HG03521 (cell line): ENCODE measurements at regions not wholly inside any gene's neighbourhood (a gene's known extent, or its start where the extent isn't known, plus 50 kb on each side); places are given as distances from the start of the nearest gene placed in this dataset.
"Not testable (repeated sequence)": the region's sequence is repeated elsewhere in the genome, so short reads cannot be mapped to it uniquely, and the experiment has no call there.

ENCODE experiments used
- ATAC-seq: cut with Tn5 transposase; IDR thresholded peaks from one replicate; pipeline ENCODE4 v1.9.1; 2021; ENCODE audit warnings: mild to moderate bottlenecking, moderate library complexity; ENCODE audit not compliant: unreplicated experiment

- no peak for ATAC-seq
Observed at GRCh38 chr16:86737083-86737482, 158.7 kb downstream of the FOXL1 start.

- not testable (repeated sequence) for ATAC-seq
Observed at GRCh38 chr16:86738322-86738721, 160.0 kb downstream of the FOXL1 start.

DNA sequence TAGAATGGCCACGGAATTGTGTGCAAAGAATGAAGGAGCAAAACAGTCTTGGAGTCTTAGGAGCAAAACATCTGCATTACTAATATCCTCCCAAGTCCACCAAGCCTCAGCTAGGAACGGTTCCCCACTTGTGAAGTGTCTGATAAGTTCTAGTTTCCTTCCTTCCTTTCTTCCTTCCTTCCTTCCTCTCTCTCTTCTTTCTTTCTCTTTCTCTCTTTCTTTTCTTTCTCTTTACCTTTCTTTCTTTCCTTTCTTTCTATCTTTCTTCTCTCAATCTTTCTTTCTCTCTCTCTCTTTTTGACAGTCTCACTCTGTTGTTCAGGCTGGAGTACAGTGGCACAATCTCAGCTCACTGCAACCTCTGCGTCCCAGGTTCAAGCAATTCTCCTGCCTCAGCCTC, 160.8 kb downstream of the FOXL1 start:
- no peak for ATAC-seq

- ATAC-seq, result no peak
Observed at GRCh38 chr16:86739808-86740207, 161.5 kb downstream of the FOXL1 start.

DNA sequence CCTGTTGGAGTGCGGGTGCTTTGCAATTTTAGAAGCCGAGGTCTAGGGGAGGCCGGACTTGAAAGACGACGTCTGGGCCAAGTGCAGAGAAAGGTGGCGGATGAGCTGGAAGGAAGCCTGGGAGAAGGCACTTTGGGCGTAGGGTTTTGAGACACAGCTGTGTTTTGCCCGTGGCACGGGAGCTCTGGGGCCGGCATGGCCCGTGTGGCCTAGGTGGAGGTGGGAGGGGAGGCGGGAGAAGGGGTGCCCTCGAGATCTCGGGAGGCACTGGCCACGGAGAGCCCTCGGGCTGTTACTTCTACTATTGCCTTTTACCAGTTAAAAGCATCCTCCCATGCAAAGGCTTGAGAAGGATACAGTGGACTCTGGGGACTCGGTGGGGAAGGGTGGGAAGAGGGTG, 161.9 kb downstream of the FOXL1 start:
- no peak for ATAC-seq

- ATAC-seq, result no peak
Observed at GRCh38 chr16:86740906-86741799, 162.8 kb downstream of the FOXL1 start.

DNA sequence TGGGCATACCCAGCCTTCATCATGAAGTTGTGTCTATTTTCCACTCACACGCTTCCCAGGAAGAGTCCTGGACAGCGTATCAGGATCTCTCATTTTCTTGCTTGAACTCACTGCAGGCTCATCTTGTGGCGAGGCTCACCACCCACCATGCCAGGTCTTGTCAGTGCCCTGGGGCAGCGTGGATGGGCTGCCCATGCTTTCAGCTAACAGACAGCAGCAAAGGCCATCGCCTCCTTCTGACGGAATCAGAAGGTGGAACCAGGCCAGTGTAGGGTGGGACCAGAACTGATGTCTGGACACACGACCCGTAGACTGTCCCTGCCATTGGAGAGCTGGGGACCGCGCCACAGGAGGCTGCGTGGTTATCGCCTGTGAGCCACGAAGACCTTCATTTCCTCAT, 169.4 kb downstream of the FOXL1 start:
- ATAC-seq, result no peak

GRCh38 chr16:86748652-86749051, 170.3 kb downstream of the FOXL1 start:
- no peak for ATAC-seq

DNA sequence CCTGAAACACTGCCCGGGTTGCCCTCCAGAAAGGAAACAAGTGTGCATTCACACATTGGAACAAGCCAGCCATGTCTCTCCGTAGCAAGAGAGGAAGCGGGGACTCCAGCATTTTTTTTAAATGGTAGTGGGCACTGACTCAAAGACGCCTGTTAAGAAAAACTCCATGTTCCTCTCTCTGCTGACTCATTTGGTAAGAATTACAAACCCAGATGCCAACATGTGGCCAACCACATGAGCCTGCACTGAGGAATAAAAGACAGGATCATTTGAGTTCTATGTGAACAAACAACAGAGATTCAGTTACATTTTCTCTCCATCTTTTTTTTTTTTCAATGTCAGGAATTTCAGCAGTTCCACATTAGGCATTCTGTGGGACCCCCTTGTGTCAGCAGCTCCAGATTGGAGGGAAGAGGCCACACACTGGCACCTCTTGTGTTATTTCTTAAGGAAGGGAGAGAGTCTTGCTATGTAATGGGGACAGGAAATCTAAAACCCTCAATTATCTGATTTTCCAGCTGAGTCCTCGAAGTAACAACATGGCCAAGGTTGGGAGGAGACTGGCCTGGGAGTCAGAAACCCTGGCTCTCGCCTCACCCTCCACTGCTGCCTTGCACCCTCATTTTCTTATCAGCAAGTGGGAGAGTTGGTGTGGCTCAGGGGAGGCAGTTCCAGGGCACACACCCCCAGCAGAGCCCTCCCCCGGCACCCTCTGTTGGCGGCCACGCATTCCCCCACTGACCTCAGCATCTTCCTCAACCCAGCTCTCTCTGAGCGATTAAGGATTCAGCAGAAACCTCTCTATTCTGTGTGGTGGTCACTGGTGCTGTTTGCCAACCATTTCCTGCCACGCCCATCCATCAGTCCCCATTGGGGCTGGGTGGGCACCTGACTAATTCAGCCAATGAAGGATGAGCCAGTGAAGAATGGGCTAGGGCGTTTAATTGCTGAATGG, 173.0 kb downstream of the FOXL1 start:
- ATAC-seq, result no peak

DNA sequence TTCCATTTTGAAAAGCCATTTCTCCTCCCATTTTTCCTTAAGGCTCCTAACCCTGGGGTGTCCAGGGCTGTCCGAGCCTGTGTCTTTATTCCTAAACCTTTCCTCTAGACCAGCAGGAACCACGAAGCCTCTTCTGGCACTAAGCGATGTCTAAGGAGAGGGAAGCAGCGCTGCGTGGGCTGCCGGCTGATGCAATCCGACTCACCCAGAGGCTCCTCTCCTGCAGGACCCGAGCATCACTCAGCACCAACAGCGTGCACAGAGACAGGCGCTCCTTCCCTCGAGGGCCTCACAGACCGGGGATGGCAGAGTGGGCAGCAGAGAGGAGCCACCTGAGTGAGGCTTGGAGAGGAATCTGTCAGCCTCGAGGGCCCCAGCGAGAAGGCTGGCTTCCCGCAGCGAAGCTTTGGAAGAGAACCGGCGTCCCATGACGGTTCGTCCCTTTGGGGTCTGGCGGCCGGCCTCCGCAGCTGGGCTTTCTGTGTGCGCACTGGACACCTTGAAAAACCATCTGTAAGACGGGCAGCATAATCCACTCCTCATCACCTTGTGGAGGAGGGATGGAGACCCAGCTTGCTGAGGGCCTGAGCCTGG, 174.3 kb downstream of the FOXL1 start:
- no peak for ATAC-seq

- ATAC-seq, result no peak
Observed at GRCh38 chr16:86753399-86753798, 175.1 kb downstream of the FOXL1 start.

- no peak for ATAC-seq
Observed at GRCh38 chr16:86755571-86756006, 177.2 kb downstream of the FOXL1 start.

GRCh38 chr16:86756882-86757703, 178.7 kb downstream of the FOXL1 start:
- ATAC-seq, result no peak

- ATAC-seq, result no peak
Observed at GRCh38 chr16:86757704-86758040, 179.3 kb downstream of the FOXL1 start.

DNA sequence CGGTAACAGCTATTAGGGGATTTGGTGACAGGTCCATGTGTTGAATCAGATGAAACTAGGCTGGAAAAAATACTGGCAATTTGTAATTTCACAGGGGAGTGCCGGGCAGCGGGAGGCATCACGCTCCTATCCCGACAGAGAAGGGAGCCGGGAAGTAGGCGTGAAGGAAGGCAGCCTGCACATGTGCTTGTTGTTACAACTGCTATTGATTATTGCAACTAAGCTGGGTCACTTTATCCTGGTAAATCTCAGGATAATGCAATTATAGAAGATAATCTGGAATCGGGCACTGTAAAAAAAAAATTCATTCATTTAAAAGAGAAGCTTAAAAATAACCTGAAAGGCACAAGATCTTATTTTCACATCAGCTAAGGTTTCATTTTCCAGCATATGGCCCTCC, 180.6 kb downstream of the FOXL1 start:
- no peak for ATAC-seq

DNA sequence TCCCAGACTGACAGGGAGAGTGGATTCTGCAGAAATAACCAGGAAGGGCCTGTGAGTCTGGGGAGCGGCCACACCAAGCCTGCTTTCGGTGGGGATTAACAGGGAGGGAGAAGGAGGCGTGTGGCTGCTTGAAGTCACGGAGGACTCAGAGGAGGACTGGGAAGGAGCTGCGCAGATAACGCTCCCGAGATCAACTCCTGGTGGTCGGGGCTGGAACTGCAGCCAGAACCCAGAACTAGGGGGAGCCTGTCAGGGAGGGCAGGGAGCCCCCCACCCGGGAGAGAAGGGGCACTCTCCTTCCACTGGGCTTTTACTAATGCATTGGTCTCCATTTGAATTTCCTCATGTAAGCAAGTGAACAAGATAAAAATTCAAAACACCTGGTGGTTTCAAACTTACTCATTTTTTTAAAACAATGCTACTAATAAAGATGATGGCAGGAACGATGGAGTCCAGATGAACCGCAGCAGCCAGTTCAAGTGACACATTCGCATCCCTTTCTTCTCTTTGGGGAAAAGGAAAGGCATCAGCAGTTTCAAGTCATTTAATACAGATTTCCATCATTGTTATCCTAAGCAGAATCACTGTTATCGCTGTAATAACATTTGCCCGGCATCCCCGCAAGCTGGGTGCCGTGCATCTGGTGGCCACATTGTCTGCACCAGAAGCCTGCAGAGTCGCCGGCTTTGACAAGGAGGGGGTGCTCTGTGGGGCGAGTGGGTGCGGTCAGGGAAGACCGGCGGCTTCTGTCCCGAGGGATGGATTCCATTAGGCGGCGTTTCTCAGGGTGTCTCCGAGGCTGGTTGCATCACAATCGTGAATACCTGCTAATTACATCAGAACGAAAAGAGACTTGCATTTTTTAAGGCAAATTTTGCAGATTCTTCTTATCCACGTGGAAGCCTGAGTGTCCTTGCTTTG, 183.0 kb downstream of the FOXL1 start:
- no peak for ATAC-seq

DNA sequence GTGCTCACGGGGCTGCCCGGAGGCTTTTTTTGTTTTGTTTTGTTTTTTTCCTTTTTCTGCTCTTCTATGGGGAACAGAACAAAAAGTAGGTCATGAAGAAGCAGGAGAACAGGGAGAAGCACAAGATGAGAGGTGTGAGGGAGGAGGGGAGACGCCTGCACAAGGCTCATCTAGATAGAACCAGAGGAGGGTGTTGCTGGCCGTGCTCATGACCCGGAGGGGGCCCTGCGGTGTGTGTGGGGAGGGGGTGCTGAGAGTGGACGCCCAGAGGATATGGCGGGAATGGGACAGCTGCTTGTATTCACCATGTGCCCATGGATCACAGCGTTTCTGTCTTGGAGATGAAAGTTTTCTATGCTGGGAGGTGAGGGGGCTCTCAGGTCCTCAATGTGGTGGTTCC, 183.7 kb downstream of the FOXL1 start:
- ATAC-seq, result no peak

GRCh38 chr16:86763819-86764218, 185.5 kb downstream of the FOXL1 start:
- no peak for ATAC-seq

GRCh38 chr16:86764551-86764950, 186.2 kb downstream of the FOXL1 start:
- ATAC-seq, result no peak
